Fibroblast of upper back skin (primary cell): ENCODE measurements at regions not wholly inside any gene's neighbourhood (a gene's known extent, or its start where the extent isn't known, plus 50 kb on each side); places are given as distances from the start of the nearest gene placed in this dataset.
"Not testable (repeated sequence)": the region's sequence is repeated elsewhere in the genome, so short reads cannot be mapped to it uniquely, and the experiment has no call there.

Experiments used
- DNase-seq: peaks from one replicate; pipeline ENCODE4 v3.0.0-alpha.2; 2013

- no peak for DNase-seq
Measured at GRCh38 chr4:72935462-72935861, 134.1 kb downstream of the COX18 start.

DNA sequence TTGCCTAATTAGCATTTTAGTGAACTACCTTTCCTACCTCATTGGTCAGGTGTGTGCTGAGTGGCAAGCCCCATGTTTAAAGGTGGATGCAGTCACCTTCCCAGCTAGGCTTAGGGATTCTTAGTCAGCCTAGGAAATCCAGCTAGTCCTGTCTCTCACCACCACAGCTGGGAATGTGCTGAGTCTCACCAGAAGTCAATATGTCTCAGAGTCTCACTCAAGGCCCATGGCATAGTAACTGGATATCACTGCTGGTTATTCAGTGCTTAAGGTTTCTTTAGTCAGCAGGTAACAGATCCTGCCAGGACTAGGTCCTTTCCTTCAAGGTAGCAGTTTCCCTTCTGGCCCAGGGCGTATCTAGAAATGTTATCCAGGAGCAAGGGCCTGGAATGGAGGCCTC lies 136.5 kb downstream of the COX18 start:
- DNase-seq: no peak

DNA sequence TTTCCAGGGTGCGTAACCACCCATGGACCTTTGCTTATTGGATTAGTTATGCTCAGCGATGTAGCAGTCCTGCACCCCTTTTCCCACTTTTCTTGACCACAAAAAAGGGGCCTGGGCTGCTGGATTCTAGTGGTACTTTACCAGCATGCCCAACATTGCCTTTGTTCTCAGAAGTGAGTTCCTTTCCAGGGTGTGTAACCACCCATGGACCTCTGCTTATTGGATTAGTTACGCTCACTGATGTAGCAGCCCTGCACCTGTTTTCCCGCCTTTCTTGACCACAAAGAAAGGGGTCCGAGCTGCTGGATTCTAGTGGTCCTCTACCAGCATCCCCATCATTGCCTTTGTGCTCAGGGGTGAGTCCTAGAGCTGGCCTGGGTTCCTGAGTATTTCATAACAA lies 138.2 kb downstream of the COX18 start:
- DNase-seq: no peak

GRCh38 chr4:72929596-72930274 lies 139.8 kb downstream of the COX18 start:
- DNase-seq: not testable (repeated sequence)

GRCh38 chr4:72924814-72925213 lies 144.7 kb downstream of the COX18 start:
- DNase-seq: no peak

DNA sequence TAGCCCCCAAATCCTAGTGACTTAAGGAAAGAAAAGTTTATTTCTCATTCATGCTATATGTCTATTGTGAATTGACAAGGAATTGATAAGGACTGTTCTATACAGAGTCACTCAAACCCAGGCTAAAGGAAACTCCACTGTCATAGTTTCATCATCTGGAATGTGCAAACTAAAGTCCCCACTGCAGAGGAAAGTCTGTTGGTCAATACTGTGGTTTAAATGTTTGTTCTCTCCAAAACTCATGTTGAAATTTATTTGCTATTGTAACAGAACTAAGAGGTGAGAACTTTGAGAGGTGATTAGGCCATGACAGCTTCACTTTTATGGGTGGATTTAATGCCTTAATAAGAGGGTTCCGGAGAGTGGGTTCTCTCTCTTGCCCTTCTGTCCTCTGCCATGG lies 149.6 kb downstream of the COX18 start:
- DNase-seq: no peak

DNA sequence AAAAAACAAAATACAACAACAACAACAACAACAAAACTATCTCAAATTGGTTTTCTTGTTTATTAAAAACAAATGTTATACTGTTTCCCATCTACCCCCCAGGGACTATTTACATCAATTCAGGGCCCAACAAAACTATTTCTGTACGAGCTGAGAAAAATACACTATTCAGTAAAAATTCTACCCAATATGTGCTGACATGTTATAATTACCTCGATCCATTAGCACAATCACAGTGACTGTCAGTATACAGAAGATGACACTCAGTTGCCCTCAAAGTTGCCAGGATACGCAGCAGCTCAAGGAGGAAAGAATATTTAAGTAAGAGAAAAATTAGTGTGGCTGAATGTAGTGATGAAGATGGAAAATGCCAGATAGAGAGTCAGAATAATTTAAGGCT lies 150.1 kb downstream of the COX18 start:
- DNase-seq: no peak

DNA sequence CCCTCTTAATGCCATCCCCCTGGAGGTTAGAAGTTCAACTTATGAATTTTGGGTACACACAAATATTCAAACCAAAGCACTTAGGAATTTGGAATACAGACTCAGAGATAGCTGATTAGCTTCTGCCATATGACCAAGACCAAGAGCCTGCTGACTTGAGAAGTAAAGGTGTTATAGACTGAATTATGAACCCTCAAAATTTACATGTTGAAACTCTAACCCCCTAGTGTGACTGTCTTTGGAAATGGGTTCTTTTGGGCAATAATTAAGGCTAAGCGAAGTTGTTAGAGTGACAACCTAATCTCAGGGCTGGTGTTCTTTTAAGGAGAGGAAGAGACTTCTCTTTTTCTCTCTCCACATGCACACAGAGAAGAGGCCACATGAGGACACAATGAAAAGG lies 151.2 kb downstream of the COX18 start:
- DNase-seq: no peak

- no peak for DNase-seq
Measured at GRCh38 chr4:72911316-72911715, 158.2 kb downstream of the COX18 start.

- DNase-seq: no peak
Measured at GRCh38 chr4:72909461-72909860, 160.1 kb downstream of the COX18 start.

GRCh38 chr4:72902354-72902753 lies 167.2 kb downstream of the COX18 start:
- no peak for DNase-seq

- no peak for DNase-seq
Measured at GRCh38 chr4:72901553-72901952, 168.0 kb downstream of the COX18 start.

DNA sequence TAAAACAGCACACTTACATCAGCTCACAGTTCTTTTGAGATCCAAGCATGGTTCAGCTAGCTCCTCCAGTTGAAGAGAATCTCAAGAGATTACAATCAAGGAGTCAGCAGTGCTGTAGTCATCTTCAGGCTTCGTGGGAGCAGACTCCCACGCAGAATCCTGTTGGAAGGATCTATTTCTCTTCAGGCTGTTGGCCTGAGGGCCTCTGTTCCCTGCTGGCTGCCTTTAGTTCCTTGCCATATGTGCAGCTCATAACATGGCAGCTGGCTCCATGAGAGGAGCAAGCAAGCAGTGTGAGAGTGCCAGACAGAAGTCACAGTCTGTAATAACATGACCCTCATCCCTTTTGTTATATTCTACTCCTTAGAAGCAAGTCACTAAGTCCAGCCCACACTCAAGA lies 168.6 kb downstream of the COX18 start:
- no peak for DNase-seq

GRCh38 chr4:72899621-72900020 lies 169.9 kb downstream of the COX18 start:
- DNase-seq: no peak

GRCh38 chr4:72899214-72899613 lies 170.3 kb downstream of the COX18 start:
- DNase-seq: peak; percentile 46

- peak; percentile 89 for DNase-seq
Measured at GRCh38 chr4:72896515-72896914, 173.0 kb downstream of the COX18 start.

- no peak for DNase-seq
Measured at GRCh38 chr4:72895408-72895807, 174.1 kb downstream of the COX18 start.

DNA sequence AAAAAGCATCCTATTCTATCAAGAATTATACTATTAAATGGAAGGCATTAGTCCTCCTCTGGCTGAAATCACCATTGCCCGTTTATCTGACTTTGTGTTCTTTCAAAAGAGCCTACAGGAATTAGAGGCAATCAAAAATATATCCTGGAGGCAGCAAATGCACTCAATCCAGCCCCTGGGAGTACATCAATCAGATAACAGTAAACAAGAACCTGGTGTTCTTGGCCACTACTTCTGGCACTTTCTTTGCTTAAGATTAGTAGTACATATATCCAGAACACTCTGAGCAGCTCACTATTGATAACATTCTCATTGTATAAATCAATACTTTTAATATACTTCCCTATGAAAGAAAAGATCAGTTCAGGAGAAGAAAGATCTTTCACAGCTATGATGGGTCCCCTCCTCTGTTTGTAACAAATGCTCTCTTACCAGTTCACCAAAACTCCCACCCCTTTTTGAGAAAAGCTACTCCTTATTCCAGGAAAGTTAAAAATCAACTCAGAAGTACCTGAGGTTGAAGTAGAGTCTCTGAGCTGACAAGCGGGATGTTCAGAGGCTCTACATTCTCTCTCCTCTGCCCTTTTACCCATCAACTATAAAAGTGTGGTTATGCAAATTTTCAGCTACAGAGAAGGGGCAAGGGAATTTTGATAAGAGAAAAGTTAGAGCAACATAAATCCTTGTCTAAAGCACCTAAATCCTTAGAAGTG lies 176.0 kb downstream of the COX18 start:
- no peak for DNase-seq

DNA sequence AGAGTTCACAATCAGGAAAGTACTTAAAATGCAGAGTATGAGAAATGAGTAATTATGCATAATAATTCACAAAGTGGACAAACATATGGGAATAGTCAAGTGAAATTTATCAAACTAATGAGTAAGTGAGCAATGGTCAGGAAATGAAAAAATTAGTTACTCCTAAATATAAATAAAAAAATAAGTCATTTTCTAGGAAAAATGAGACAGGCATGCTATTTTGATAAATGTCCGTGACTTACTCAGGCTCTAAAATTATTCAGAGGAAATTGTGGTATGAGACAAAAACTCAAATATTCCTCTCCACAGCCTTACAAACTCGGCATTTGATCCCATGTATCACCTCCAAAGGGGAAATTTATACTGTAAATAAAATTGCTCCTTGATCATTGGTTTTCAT lies 181.2 kb downstream of the COX18 start:
- DNase-seq: no peak

DNA sequence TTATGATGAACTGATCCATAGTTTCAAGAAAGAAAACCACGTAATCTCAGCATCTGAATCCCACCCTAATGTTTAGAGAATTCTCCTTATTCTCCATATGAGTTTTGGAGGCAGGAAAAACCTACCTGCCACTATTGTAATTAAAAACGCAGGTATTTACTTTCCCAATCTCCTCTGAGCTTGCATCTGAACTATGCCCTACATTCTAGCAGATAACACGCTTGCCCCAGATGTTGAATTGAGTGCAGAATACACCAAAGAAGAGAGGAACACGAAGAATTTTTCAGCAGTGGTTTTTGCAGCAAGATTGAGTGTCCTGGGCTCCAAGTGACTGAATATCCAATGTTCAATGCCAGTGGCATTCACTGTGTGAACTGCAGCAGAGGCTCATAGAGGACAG lies 182.4 kb downstream of the COX18 start:
- no peak for DNase-seq

- DNase-seq: no peak
Measured at GRCh38 chr4:72886602-72887001, 182.9 kb downstream of the COX18 start.

- not testable (repeated sequence) for DNase-seq
Measured at GRCh38 chr4:72884225-72884624, 185.3 kb downstream of the COX18 start.

DNA sequence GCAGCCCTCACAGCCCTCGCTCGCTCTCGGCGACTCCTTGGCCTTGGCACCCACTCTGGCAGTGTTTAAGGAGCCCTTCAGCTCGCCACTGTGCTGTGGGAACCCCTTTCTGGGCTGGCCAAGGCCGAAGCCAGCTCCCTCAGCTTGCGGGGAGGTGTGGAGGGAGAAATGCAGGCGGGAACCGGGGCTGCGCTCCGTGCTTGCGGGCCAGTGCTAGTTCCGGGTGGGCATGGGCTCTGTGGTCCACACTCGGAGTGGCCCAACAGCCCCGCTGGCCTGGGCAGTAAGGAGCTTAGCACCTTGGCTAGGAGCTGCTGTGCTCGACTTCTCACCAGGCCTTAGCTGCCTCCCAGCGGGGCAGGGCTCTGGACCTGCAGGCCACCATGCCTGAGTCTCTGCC lies 192.6 kb downstream of the COX18 start:
- no peak for DNase-seq

GRCh38 chr4:72875545-72875944 lies 194.0 kb downstream of the COX18 start:
- DNase-seq: no peak

- no peak for DNase-seq
Measured at GRCh38 chr4:72875138-72875537, 194.4 kb downstream of the COX18 start.
